ENCODE measurements at regions not wholly inside any gene's neighbourhood (a gene's known extent, or its start where the extent isn't known, plus 50 kb on each side); places are given as distances from the start of the nearest gene placed in this dataset.

DNA sequence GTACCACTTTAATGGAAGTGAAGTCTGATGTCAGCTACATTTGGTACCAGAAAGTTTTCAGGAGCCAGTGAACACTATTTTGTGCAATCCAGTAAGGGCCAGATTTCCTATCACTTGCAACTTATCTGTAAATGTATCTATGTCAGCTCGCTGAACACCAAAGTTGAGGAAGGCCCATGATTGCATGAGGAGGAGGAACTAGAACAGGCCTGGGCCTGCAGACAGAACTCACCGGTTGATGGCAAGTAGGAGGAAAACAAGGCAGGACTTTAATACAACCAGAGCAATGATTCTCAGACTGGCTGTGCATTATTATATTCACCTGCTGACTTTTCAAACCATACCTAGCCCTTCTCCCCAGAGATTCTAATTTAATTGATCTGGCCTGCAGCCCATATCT, 540.2 kb downstream of the CETN3 start:
- Mint-ChIP-seq H3K36me3 (no peaks in the 10 kb centered on the region), H3K27me3 (no peaks in the 10 kb centered on the region), H3K9me3 (peaks cover 0 to 3% (median 0%) of the 10 kb centered on the region in 8 donors), H3K4me1 (no peaks in the 10 kb centered on the region), H3K27ac (no peak overlapping the region), H3K4me3 (no peak overlapping the region)
- ChIA-PET CTCF (ENCODE audit: partially characterized antibody) (no interaction called here), POLR2A (ENCODE audit: partially characterized antibody) (no interaction called here)
- no peak overlapping the region for H3K4me3 ChIP-seq (ENCODE audit: low read length in 2 of 2)
- no peak overlapping the region for H3K27ac ChIP-seq (ENCODE audit: low read depth, low read length)
- intact Hi-C loops (cut with micrococcal nuclease), result no loop called here
- DNase-seq, result no peak
- no peaks in the 10 kb centered on the region for H3K27me3 ChIP-seq (ENCODE audit: insufficient read depth, low read length)
- H3K4me1 ChIP-seq (ENCODE audit: insufficient read depth, low read length), result no peaks in the 10 kb centered on the region
- no peaks in the 10 kb centered on the region for H3K36me3 ChIP-seq (ENCODE audit: insufficient read depth, low read length)
- H3K9me3 ChIP-seq (ENCODE audit: control insufficient read depth in 1 of 2, low read length in 2 of 2), result no peaks in the 10 kb centered on the region

- no peak overlapping the region for H3K4me3 Mint-ChIP-seq
- H3K27ac ChIP-seq (ENCODE audit: low read depth, low read length), result no peak overlapping the region
- ChIA-PET CTCF (ENCODE audit: partially characterized antibody) (no interaction called here), POLR2A (ENCODE audit: partially characterized antibody) (no interaction called here)
- no peaks in the 10 kb centered on the region for H3K4me1 Mint-ChIP-seq
- H3K36me3 Mint-ChIP-seq, result no peaks in the 10 kb centered on the region
- H3K27ac Mint-ChIP-seq, result no peak overlapping the region
- H3K27me3 ChIP-seq (ENCODE audit: insufficient read depth, low read length), result no peaks in the 10 kb centered on the region
- peaks cover 0 to 3% (median 0%) of the 10 kb centered on the region in 8 donors for H3K9me3 Mint-ChIP-seq
- intact Hi-C loops (cut with micrococcal nuclease), result no loop called here
- no peaks in the 10 kb centered on the region for H3K27me3 Mint-ChIP-seq
- no peaks in the 10 kb centered on the region for H3K4me1 ChIP-seq (ENCODE audit: insufficient read depth, low read length)
- no peaks in the 10 kb centered on the region for H3K9me3 ChIP-seq (ENCODE audit: control insufficient read depth in 1 of 2, low read length in 2 of 2)
- DNase-seq, result no peak
- H3K36me3 ChIP-seq (ENCODE audit: insufficient read depth, low read length), result no peaks in the 10 kb centered on the region
- no peak overlapping the region for H3K4me3 ChIP-seq (ENCODE audit: low read length in 2 of 2)
Measured at GRCh38 chr5:89866410-89866809, 543.1 kb downstream of the CETN3 start.

- no peak overlapping the region for H3K27ac Mint-ChIP-seq
- DNase-seq, result no peak
- Histone ChIP-seq H3K4me1 (ENCODE audit: insufficient read depth, low read length) (no peaks in the 10 kb centered on the region), H3K27ac (ENCODE audit: low read depth, low read length) (no peak overlapping the region), H3K27me3 (ENCODE audit: insufficient read depth, low read length) (no peaks in the 10 kb centered on the region), H3K36me3 (ENCODE audit: insufficient read depth, low read length) (no peaks in the 10 kb centered on the region), H3K9me3 (ENCODE audit: control insufficient read depth in 1 of 2, low read length in 2 of 2) (no peaks in the 10 kb centered on the region), H3K4me3 (ENCODE audit: low read length in 2 of 2) (no peak overlapping the region)
- H3K4me3 Mint-ChIP-seq, result no peak overlapping the region
- CTCF ChIA-PET (ENCODE audit: partially characterized antibody), result no interaction called here
- peaks cover 0 to 3% (median 0%) of the 10 kb centered on the region in 8 donors for H3K9me3 Mint-ChIP-seq
- H3K4me1 Mint-ChIP-seq, result no peaks in the 10 kb centered on the region
- POLR2A ChIA-PET (ENCODE audit: partially characterized antibody), result no interaction called here
- no peaks in the 10 kb centered on the region for H3K36me3 Mint-ChIP-seq
- intact Hi-C loops (cut with micrococcal nuclease), result no loop called here
- H3K27me3 Mint-ChIP-seq, result no peaks in the 10 kb centered on the region
Measured at GRCh38 chr5:89864941-89865340, 544.6 kb downstream of the CETN3 start.

GRCh38 chr5:89857790-89858189, 551.8 kb downstream of the CETN3 start:
- Histone ChIP-seq H3K4me1 (ENCODE audit: insufficient read depth, low read length) (no peaks in the 10 kb centered on the region), H3K27me3 (ENCODE audit: insufficient read depth, low read length) (no peaks in the 10 kb centered on the region), H3K4me3 (ENCODE audit: low read length in 2 of 2) (no peak overlapping the region), H3K36me3 (ENCODE audit: insufficient read depth, low read length) (no peaks in the 10 kb centered on the region), H3K9me3 (ENCODE audit: control insufficient read depth in 1 of 2, low read length in 2 of 2) (no peaks in the 10 kb centered on the region), H3K27ac (ENCODE audit: low read depth, low read length) (no peak overlapping the region)
- POLR2A ChIA-PET (ENCODE audit: partially characterized antibody), result no interaction called here
- no peak for DNase-seq
- H3K27me3 Mint-ChIP-seq, result no peaks in the 10 kb centered on the region
- no peaks in the 10 kb centered on the region for H3K36me3 Mint-ChIP-seq
- CTCF ChIA-PET (ENCODE audit: partially characterized antibody), result no interaction called here
- intact Hi-C loops (cut with micrococcal nuclease), result no loop called here
- no peak overlapping the region for H3K27ac Mint-ChIP-seq
- no peaks in the 10 kb centered on the region for H3K4me1 Mint-ChIP-seq
- H3K9me3 Mint-ChIP-seq, result peaks cover 0 to 8% (median 3%) of the 10 kb centered on the region in 8 donors
- H3K4me3 Mint-ChIP-seq, result no peak overlapping the region

DNA sequence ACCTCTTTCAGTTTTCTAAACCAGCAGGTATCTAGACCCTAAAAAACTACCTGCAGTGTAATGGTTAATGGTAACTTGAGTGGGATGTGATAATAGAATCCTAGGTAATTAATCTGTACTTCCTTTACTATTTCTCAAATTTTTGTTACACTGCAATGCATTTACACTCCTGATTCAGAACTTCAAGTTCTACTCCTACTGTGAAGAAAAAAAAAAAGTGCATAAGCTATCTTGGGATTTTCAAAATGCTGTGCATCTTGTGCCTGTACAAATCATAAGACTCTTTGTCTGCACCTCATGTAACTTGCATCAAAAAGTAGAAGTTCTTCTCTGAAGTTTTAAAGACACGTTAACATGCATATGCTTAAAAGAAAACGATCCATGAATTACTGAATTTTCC, 554.1 kb downstream of the CETN3 start:
- Histone ChIP-seq H3K4me1 (ENCODE audit: insufficient read depth, low read length) (no peaks in the 10 kb centered on the region), H3K4me3 (ENCODE audit: low read length in 2 of 2) (no peak overlapping the region), H3K9me3 (ENCODE audit: control insufficient read depth in 1 of 2, low read length in 2 of 2) (no peaks in the 10 kb centered on the region), H3K27me3 (ENCODE audit: insufficient read depth, low read length) (no peaks in the 10 kb centered on the region), H3K27ac (ENCODE audit: low read depth, low read length) (no peak overlapping the region), H3K36me3 (ENCODE audit: insufficient read depth, low read length) (no peaks in the 10 kb centered on the region)
- ChIA-PET POLR2A (ENCODE audit: partially characterized antibody) (no interaction called here), CTCF (ENCODE audit: partially characterized antibody) (no interaction called here)
- peaks cover 0 to 8% (median 3%) of the 10 kb centered on the region in 8 donors for H3K9me3 Mint-ChIP-seq
- H3K36me3 Mint-ChIP-seq, result no peaks in the 10 kb centered on the region
- no peak overlapping the region for H3K27ac Mint-ChIP-seq
- intact Hi-C loops (cut with micrococcal nuclease), result no loop called here
- DNase-seq, result no peak
- no peaks in the 10 kb centered on the region for H3K27me3 Mint-ChIP-seq
- H3K4me3 Mint-ChIP-seq, result no peak overlapping the region
- H3K4me1 Mint-ChIP-seq, result no peaks in the 10 kb centered on the region

DNA sequence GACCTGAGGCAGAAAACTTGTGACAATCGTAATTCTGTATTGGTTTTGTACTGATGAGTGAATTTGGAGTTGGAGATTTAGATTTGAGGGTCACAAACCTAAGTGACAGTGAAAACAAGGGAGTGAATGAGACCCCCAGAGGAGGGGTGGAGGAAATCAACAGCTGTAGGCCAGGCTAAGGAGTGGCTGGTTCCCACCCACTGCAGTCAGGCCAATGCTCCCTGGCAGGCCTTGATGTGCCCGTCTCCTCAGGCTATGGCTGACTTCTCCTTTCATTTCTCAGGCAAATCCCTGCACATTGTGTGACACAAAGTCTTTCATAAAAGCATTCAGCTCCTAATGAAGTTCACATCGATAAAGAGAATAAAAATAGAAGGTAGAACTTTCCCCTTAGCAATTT, 557.6 kb downstream of the CETN3 start:
- Histone ChIP-seq H3K36me3 (ENCODE audit: insufficient read depth, low read length) (no peaks in the 10 kb centered on the region), H3K27me3 (ENCODE audit: insufficient read depth, low read length) (no peaks in the 10 kb centered on the region), H3K27ac (ENCODE audit: low read depth, low read length) (no peak overlapping the region), H3K4me3 (ENCODE audit: low read length in 2 of 2) (no peak overlapping the region), H3K4me1 (ENCODE audit: insufficient read depth, low read length) (no peaks in the 10 kb centered on the region), H3K9me3 (ENCODE audit: control insufficient read depth in 1 of 2, low read length in 2 of 2) (no peaks in the 10 kb centered on the region)
- intact Hi-C loops (cut with micrococcal nuclease), result no loop called here
- Mint-ChIP-seq H3K36me3 (no peaks in the 10 kb centered on the region), H3K4me3 (no peak overlapping the region), H3K4me1 (no peaks in the 10 kb centered on the region), H3K27me3 (no peaks in the 10 kb centered on the region), H3K9me3 (peaks cover 0 to 2% (median 0%) of the 10 kb centered on the region in 8 donors), H3K27ac (no peak overlapping the region)
- CTCF ChIA-PET (ENCODE audit: partially characterized antibody), result no interaction called here
- no peak for DNase-seq
- POLR2A ChIA-PET (ENCODE audit: partially characterized antibody), result no interaction called here

GRCh38 chr5:89850513-89850865, 559.1 kb downstream of the CETN3 start:
- Histone ChIP-seq H3K4me1 (ENCODE audit: insufficient read depth, low read length) (no peaks in the 10 kb centered on the region), H3K27me3 (ENCODE audit: insufficient read depth, low read length) (no peaks in the 10 kb centered on the region), H3K4me3 (ENCODE audit: low read length in 2 of 2) (no peak overlapping the region), H3K36me3 (ENCODE audit: insufficient read depth, low read length) (no peaks in the 10 kb centered on the region), H3K27ac (ENCODE audit: low read depth, low read length) (no peak overlapping the region), H3K9me3 (ENCODE audit: control insufficient read depth in 1 of 2, low read length in 2 of 2) (no peaks in the 10 kb centered on the region)
- Mint-ChIP-seq H3K4me1 (no peaks in the 10 kb centered on the region), H3K4me3 (no peak overlapping the region), H3K36me3 (no peaks in the 10 kb centered on the region), H3K9me3 (peaks cover 0 to 2% (median 0%) of the 10 kb centered on the region in 8 donors), H3K27me3 (no peaks in the 10 kb centered on the region), H3K27ac (no peak overlapping the region)
- CTCF ChIA-PET (ENCODE audit: partially characterized antibody), result no interaction called here
- intact Hi-C loops (cut with micrococcal nuclease), result no loop called here
- POLR2A ChIA-PET (ENCODE audit: partially characterized antibody), result no interaction called here
- DNase-seq, result no peak

- no peaks in the 10 kb centered on the region for H3K27me3 Mint-ChIP-seq
- no peak overlapping the region for H3K4me3 Mint-ChIP-seq
- H3K9me3 ChIP-seq (ENCODE audit: control insufficient read depth in 1 of 2, low read length in 2 of 2), result no peaks in the 10 kb centered on the region
- ChIA-PET POLR2A (ENCODE audit: partially characterized antibody) (no interaction called here), CTCF (ENCODE audit: partially characterized antibody) (no interaction called here)
- peaks cover 0 to 2% (median 0%) of the 10 kb centered on the region in 8 donors for H3K9me3 Mint-ChIP-seq
- H3K27ac ChIP-seq (ENCODE audit: low read depth, low read length), result no peak overlapping the region
- no peak overlapping the region for H3K4me3 ChIP-seq (ENCODE audit: low read length in 2 of 2)
- no peaks in the 10 kb centered on the region for H3K36me3 Mint-ChIP-seq
- no peaks in the 10 kb centered on the region for H3K4me1 ChIP-seq (ENCODE audit: insufficient read depth, low read length)
- H3K36me3 ChIP-seq (ENCODE audit: insufficient read depth, low read length), result no peaks in the 10 kb centered on the region
- no peaks in the 10 kb centered on the region for H3K4me1 Mint-ChIP-seq
- intact Hi-C loops (cut with micrococcal nuclease), result no loop called here
- DNase-seq, result no peak
- no peaks in the 10 kb centered on the region for H3K27me3 ChIP-seq (ENCODE audit: insufficient read depth, low read length)
- no peak overlapping the region for H3K27ac Mint-ChIP-seq
Measured at GRCh38 chr5:89849830-89850512, 559.6 kb downstream of the CETN3 start.
